DND-41 (cell line): ENCODE measurements at regions not wholly inside any gene's neighbourhood (a gene's known extent, or its start where the extent isn't known, plus 50 kb on each side); places are given as distances from the start of the nearest gene placed in this dataset.

Experiments used
- CTCF ChIP-seq: IDR thresholded peaks from 2 replicates; pipeline ENCODE4 v1.5.1; 2012; ENCODE audit warnings: borderline replicate concordance, low read length, moderate library complexity, mild to moderate bottlenecking; ENCODE audit not compliant: poor library complexity, severe bottlenecking; ENCODE audit errors: extremely low read depth
- EZH2 ChIP-seq: IDR thresholded peaks from 3 replicates; pipeline ENCODE4 v1.6.1; 2012; ENCODE audit warnings: borderline replicate concordance, low read depth, mild to moderate bottlenecking, moderate library complexity, low read length, inconsistent platforms; ENCODE audit not compliant: severe bottlenecking

GRCh38 chr5:118208031-118208453 is 780.3 kb downstream of the DTWD2 start:
- no peak for TF ChIP-seq CTCF
- no peak for TF ChIP-seq EZH2
